ENCODE measurements at regions not wholly inside any gene's neighbourhood (a gene's known extent, or its start where the extent isn't known, plus 50 kb on each side); places are given as distances from the start of the nearest gene placed in this dataset.

- no peak for DNase-seq
- Histone ChIP-seq H3F3A (ENCODE audit: insufficient read depth, low read depth) (no peaks in the 10 kb centered on the region), H3K4me3 (no peak overlapping the region), H3K27ac (no peak overlapping the region), H3K9me2 (ENCODE audit: insufficient read depth) (no peaks in the 10 kb centered on the region), H3K27me3 (ENCODE audit: insufficient read depth, low read depth) (no peaks in the 10 kb centered on the region), H4K20me1 (ENCODE audit: insufficient read depth) (no peaks in the 10 kb centered on the region), H3K4me1 (replicated peaks; ENCODE audit: insufficient read depth) (no peaks in the 10 kb centered on the region), H3K79me2 (ENCODE audit: low read depth) (no peaks in the 10 kb centered on the region), H3K9me3 (ENCODE audit: insufficient read depth, low read depth) (no peaks in the 10 kb centered on the region), H2AFZ (no peak overlapping the region), H3K4me2 (no peak overlapping the region), H3K36me3 (ENCODE audit: low read depth) (no peaks in the 10 kb centered on the region)
- CTCF ChIA-PET, result no interaction called here
- BruUV-seq (replicated peaks), result no TSS peak
- TF ChIP-seq EZH2 (IDR thresholded peaks at IDR 0.05; ENCODE audit: low read depth) (no peak), CTCF (conservative IDR thresholded peaks at IDR 0.05) (no peak)
- intact Hi-C loops (cut with micrococcal nuclease; ENCODE audit: unreplicated experiment), result no loop called here
- POLR2A ChIA-PET (ENCODE audit: unreplicated experiment), result no interaction called here
Measured at GRCh38 chr2:176843208-176843607, 369.4 kb upstream of the HNRNPA3 start.

- H3K4me2 ChIP-seq, result no peak overlapping the region
- no peak for DNase-seq
- no peaks in the 10 kb centered on the region for H3F3A ChIP-seq (ENCODE audit: insufficient read depth, low read depth)
- ChIA-PET POLR2A (ENCODE audit: unreplicated experiment) (interaction anchor here (0.6 kb wide), 1 partner anchor 27 kb away, joined by 5 read pairs; no protein-coding TSS in a partner anchor), CTCF (no interaction called here)
- H3K4me1 ChIP-seq (replicated peaks; ENCODE audit: insufficient read depth), result no peaks in the 10 kb centered on the region
- H4K20me1 ChIP-seq (ENCODE audit: insufficient read depth), result no peaks in the 10 kb centered on the region
- no peak overlapping the region for H3K27ac ChIP-seq
- H3K9me2 ChIP-seq (ENCODE audit: insufficient read depth), result no peaks in the 10 kb centered on the region
- TF ChIP-seq CTCF (conservative IDR thresholded peaks at IDR 0.05) (no peak), EZH2 (IDR thresholded peaks at IDR 0.05; ENCODE audit: low read depth) (no peak)
- H3K27me3 ChIP-seq (ENCODE audit: insufficient read depth, low read depth), result no peaks in the 10 kb centered on the region
- BruUV-seq (replicated peaks), result no TSS peak
- no peak overlapping the region for H2AFZ ChIP-seq
- no peaks in the 10 kb centered on the region for H3K79me2 ChIP-seq (ENCODE audit: low read depth)
- H3K36me3 ChIP-seq (ENCODE audit: low read depth), result no peaks in the 10 kb centered on the region
- intact Hi-C loops (cut with micrococcal nuclease; ENCODE audit: unreplicated experiment), result no loop called here
- no peaks in the 10 kb centered on the region for H3K9me3 ChIP-seq (ENCODE audit: insufficient read depth, low read depth)
- H3K4me3 ChIP-seq, result no peak overlapping the region
Measured at GRCh38 chr2:176844461-176844860, 368.1 kb upstream of the HNRNPA3 start.

GRCh38 chr2:176845718-176846117 is 366.9 kb upstream of the HNRNPA3 start:
- intact Hi-C loops (cut with micrococcal nuclease; ENCODE audit: unreplicated experiment), result no loop called here
- TF ChIP-seq CTCF (conservative IDR thresholded peaks at IDR 0.05), result no peak
- no peak for TF ChIP-seq EZH2 (IDR thresholded peaks at IDR 0.05; ENCODE audit: low read depth)
- POLR2A ChIA-PET (ENCODE audit: unreplicated experiment), result no interaction called here

More at GRCh38 chr2:176845718-176846117, 366.9 kb upstream of the HNRNPA3 start:
- CTCF ChIA-PET, result no interaction called here
- Histone ChIP-seq H2AFZ (no peak overlapping the region), H3K4me2 (no peak overlapping the region), H3K4me3 (no peak overlapping the region), H3K9me2 (ENCODE audit: insufficient read depth) (no peaks in the 10 kb centered on the region), H4K20me1 (ENCODE audit: insufficient read depth) (no peaks in the 10 kb centered on the region), H3K36me3 (ENCODE audit: low read depth) (no peaks in the 10 kb centered on the region), H3K9me3 (ENCODE audit: insufficient read depth, low read depth) (no peaks in the 10 kb centered on the region), H3K27ac (no peak overlapping the region), H3F3A (ENCODE audit: insufficient read depth, low read depth) (no peaks in the 10 kb centered on the region), H3K79me2 (ENCODE audit: low read depth) (no peaks in the 10 kb centered on the region), H3K4me1 (replicated peaks; ENCODE audit: insufficient read depth) (no peaks in the 10 kb centered on the region), H3K27me3 (ENCODE audit: insufficient read depth, low read depth) (no peaks in the 10 kb centered on the region)
- no peak for DNase-seq
- BruUV-seq (replicated peaks), result no TSS peak

Measured in PC-9 (cell line).